Germinal center (tissue), 1 donor: ENCODE measurements at regions not wholly inside any gene's neighbourhood (a gene's known extent, or its start where the extent isn't known, plus 50 kb on each side); places are given as distances from the start of the nearest gene placed in this dataset.

Experiments used
- DNase-seq: peaks from one replicate; pipeline ENCODE4 v3.0.0; 2012; ENCODE audit warnings: mixed read lengths, low spot score

DNA sequence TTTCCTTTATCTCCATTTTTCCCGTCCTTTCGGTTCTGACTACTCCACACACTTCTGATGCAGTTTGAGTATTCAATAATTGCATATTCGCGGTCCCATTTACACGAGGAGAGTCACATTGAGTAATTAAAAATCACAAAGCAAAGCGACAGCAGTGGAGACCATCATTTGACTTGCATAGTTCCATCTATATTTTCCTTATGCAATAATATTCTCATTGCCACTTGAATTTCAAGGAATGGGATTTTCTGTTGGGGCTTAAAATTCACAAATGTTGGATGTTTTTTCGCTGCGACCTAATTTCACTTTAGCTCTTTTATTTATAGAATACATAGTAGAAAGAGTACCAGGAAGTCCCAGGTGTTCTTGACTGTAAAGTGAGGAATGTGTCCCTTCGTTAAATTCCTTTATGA, 186.8 kb downstream of the ZEB2 start:
- no peak for DNase-seq

GRCh38 chr2:144332356-144333142, 187.4 kb downstream of the ZEB2 start:
- peak; percentile 93 for DNase-seq

DNA sequence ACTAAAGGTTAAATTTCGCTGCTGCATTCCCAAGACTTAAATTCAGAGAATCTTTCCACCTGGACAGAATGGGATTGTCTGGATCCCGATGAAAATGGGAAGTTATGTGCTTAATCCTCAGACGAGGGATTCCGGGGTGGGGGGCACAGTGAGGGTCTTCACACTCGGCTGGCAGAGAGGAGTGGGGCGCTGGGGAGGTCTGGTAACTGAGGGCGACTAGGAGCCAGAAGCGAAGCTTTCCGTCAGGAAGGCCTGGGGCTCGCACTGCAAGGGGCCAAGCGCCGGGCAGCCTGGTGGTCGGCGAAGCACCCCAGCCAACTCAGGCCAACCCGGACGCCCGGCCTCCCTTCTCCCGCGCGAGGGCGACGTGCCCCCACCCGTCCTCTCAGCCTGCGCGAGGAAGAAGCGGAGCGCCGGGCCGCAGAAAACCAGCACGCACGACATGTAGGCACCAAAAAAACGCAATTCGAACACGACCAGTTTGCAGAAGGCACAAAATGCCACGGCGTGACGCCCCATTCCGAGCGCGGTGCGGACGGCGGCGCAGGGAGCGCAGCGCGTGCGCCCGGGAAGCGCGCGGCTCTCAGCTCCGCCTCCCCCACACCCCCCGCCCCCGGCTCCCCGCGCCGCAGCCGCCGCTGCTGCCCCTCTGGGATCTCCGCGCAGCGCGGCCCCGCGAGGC, 188.1 kb downstream of the ZEB2 start:
- peak; percentile 80 for DNase-seq

DNA sequence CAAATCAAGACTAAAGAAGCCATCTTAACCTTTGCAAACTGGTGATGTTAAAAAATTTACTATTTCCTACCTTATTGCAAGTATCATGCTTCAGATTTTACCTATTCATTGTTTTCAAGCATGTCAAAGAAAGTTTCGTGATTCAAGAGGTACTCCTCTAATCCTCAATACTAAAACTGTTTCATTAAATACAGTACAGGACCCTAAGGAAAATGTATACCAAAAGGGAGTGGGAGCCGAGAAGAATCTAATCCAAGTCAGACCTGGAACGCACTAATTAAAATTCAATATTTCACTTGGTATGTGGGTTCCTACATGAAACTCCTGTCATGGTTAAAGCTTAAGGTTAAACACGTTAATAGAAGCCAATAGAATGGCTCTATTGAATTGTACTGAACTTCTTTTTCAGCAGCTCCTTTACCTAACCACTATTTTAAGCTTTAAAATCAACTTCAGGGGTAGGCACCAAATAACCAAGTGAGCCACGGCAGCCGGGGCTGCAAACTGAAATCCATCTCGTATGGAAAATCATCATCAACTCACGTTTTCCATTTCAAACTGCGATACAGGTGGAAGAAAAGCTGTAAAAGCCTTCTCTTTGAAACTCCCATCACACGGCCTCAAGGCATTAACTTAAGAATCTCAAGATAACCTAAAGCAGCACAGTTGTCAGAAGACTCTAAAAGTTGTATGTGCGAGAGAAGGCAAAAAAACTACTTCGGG, 188.8 kb downstream of the ZEB2 start:
- no peak for DNase-seq

GRCh38 chr2:144329472-144329871, 190.4 kb downstream of the ZEB2 start:
- no peak for DNase-seq

DNA sequence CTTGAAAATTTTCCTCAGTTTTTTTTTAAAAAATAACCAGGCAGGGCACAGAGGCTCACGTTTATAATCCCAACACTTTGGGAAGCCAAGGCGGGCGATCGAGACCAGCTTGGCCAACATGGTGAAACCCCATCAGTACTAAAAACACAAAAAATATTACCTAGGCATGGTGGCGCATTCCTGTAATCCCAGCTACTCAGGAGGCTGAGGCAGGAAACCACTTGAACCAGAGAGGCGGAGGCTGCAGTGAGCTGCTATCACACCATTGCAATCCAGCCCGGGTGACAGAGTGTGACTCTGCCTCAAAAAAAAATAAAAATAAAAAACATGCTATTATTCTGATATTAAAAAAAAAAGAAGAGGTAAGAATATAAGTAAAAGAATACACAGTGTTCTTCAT, 191.0 kb downstream of the ZEB2 start:
- DNase-seq: no peak

- no peak for DNase-seq
Measured at GRCh38 chr2:144326825-144327224, 193.1 kb downstream of the ZEB2 start.

DNA sequence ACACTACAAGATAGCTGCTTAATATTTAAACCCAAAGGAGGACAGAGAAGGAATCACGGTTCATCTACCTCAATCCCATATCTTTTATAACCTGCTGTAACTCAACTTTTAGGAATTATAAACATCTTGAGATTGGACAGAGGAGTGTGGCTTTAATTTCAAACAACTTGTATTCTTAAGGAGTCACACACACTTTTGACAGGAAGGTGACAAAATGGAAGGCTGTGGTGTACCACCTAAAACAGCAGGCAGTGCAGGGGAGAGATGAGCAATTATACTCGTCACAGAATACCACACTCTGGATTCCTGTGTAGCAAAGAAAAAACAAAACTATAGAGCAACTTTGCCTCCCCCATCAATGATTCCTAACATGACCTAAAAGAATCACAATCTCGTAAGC, 194.8 kb downstream of the ZEB2 start:
- DNase-seq: no peak

- no peak for DNase-seq
Measured at GRCh38 chr2:144324446-144325045, 195.4 kb downstream of the ZEB2 start.

DNA sequence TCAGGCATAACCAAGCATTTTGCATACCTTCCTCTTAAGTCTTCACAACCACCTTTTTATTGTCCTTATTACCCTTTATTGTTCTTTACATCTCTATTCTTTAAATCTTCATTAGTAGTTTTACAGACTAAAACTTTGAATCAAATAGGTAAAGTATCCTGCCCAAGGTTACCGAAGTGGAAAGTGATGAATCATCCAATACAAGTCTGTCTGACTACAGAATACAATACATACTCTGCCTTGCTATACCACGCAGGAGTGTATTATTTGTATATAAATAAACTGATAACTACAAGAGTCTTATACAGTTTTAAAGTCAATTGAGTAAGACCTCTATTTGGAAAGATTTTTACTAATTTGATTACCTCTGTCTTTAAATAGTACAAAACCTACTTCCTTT, 196.0 kb downstream of the ZEB2 start:
- no peak for DNase-seq

- no peak for DNase-seq
Measured at GRCh38 chr2:144322379-144322778, 197.5 kb downstream of the ZEB2 start.

DNA sequence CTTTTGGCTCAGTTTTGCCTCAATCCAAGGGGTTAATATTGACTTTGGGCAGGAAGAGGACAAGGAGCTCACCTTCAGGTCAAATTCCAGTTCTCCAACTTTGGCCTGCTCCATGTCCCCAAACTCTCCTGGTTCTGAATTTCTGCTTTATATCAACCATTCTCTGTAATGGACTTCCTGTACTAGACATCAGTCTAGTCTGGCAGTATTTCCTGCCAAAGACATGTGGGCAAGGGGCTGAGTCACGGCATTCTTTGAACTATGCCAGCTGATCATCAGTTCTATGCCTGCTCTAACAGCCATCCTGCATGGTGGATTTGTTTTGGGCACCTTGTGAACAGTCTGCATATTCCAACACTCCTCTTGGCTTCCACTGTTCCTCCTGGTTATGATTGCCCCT, 199.4 kb downstream of the ZEB2 start:
- no peak for DNase-seq

- no peak for DNase-seq
Measured at GRCh38 chr2:144317071-144317738, 202.7 kb downstream of the ZEB2 start.

DNA sequence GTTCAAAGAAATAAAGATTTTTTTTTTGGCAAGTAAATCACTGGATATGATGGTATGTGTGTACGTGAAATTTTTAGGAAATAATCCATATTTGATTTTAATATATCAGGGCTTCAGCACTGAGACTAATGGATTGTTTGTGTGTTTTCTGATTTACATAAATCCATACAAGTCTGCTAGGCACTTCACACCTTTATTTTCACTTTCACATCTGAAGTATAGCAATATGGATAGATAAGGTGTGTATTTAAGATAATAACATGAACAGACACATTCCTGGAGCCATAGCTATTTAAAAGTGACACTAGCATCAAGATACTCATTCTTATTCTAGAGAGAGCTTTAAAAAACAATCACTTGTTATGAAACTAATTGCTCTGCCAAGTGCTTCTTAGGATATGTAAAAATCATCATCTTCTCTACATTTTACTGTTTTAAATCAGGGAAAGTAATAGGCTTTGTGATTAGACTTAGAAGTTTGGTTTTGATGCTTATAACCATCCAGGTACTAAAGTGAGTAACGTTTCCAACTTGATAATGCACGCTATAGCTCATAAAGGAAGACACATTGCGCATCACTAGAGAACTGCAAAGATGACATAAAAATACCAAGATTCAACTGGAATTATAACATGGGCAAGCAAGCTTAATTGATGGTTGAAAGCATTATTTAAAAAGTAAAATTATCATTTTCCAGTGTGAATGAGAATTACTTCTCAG, 208.9 kb downstream of the ZEB2 start:
- no peak for DNase-seq

GRCh38 chr2:144310484-144310883, 209.4 kb downstream of the ZEB2 start:
- no peak for DNase-seq

GRCh38 chr2:144307711-144308110, 212.2 kb downstream of the ZEB2 start:
- DNase-seq: no peak

DNA sequence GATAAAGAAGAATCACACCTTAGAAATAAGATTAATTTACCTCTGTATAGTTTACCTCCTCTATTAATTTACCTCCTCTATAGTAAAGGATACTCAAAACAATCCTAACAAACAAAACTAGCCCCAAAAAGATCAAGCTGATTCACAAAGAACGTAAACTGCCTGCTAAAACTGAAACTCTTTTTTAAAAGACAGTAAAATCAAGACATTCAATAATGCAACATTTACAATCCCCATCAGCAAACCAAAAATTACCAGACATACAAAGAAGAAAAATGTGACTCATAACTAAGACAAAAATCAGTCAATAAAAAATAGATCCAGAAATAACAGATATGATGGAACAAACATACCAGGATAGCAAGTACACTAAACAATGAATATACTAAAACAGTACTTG, 215.7 kb downstream of the ZEB2 start:
- DNase-seq: no peak

DNA sequence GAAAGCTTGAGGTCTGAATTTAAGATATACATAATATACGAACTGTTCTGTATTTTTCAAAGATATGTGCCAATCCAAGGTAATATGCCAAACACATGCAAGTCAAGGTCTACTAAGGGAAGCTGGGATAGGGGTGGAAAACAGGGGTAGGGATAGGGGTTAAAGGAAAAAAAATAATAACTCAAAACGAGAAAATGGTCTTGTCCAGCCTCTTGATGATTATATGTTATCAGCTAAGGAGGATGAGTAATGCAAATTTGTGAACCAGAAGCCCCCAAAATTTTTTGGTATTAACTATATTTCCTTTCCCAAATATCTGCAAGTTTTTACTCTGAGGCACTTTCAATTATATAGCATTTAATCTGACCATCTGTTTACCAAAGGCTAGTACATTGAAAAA, 219.3 kb downstream of the ZEB2 start:
- no peak for DNase-seq

- DNase-seq: no peak
Measured at GRCh38 chr2:144290276-144290675, 229.6 kb downstream of the ZEB2 start.

- DNase-seq: no peak
Measured at GRCh38 chr2:144288438-144288837, 231.5 kb downstream of the ZEB2 start.

GRCh38 chr2:144285324-144285723, 234.6 kb downstream of the ZEB2 start:
- DNase-seq: no peak
